ENCODE measurements at regions not wholly inside any gene's neighbourhood (a gene's known extent, or its start where the extent isn't known, plus 50 kb on each side); places are given as distances from the start of the nearest gene placed in this dataset.

GRCh38 chr3:14298442-14298841 is 104.0 kb upstream of the SLC6A6 start:
- no peak overlapping the region for H3K27ac ChIP-seq (ENCODE audit: low read depth, low read length)

GRCh38 chr3:14298991-14299555 is 103.3 kb upstream of the SLC6A6 start:
- no peaks in the 10 kb centered on the region for H3K9me3 ChIP-seq (ENCODE audit: control insufficient read depth in 5 of 5, low read length in 5 of 5)
- H3K9ac ChIP-seq (ENCODE audit: low read length in 5 of 5), result no peak overlapping the region
- peaks cover 0 to 20% (median 1%) of the 10 kb centered on the region in 5 donors for H3K4me1 ChIP-seq (ENCODE audit: control insufficient read depth in 5 of 5, insufficient read depth in 5 of 5, low read length in 5 of 5)
- H3K27ac ChIP-seq (ENCODE audit: low read depth, low read length), result no peak overlapping the region
- peaks cover 0 to 18% (median 3%) of the 10 kb centered on the region in 5 donors for H3K27me3 ChIP-seq (ENCODE audit: control insufficient read depth in 5 of 5, insufficient read depth in 4 of 5, low read length in 5 of 5)
- H3K36me3 ChIP-seq (ENCODE audit: control insufficient read depth in 5 of 5, insufficient read depth in 5 of 5, low read length in 5 of 5), result no peaks in the 10 kb centered on the region
- H3K4me3 ChIP-seq (ENCODE audit: low read depth in 1 of 5, low read length in 5 of 5), result no peak overlapping the region

More at GRCh38 chr3:14298442-14298841, 104.0 kb upstream of the SLC6A6 start:
- Histone ChIP-seq H3K36me3 (ENCODE audit: control insufficient read depth in 5 of 5, insufficient read depth in 5 of 5, low read length in 5 of 5) (no peaks in the 10 kb centered on the region), H3K27me3 (ENCODE audit: control insufficient read depth in 5 of 5, insufficient read depth in 4 of 5, low read length in 5 of 5) (peaks cover 0 to 17% (median 0%) of the 10 kb centered on the region in 5 donors), H3K4me1 (ENCODE audit: control insufficient read depth in 5 of 5, insufficient read depth in 5 of 5, low read length in 5 of 5) (peaks cover 0 to 20% (median 1%) of the 10 kb centered on the region in 5 donors), H3K4me3 (ENCODE audit: low read depth in 1 of 5, low read length in 5 of 5) (no peak overlapping the region), H3K9ac (ENCODE audit: low read length in 5 of 5) (no peak overlapping the region), H3K9me3 (ENCODE audit: control insufficient read depth in 5 of 5, low read length in 5 of 5) (no peaks in the 10 kb centered on the region)

- Histone ChIP-seq H3K4me3 (ENCODE audit: low read depth in 1 of 5, low read length in 5 of 5) (no peak overlapping the region), H3K9me3 (ENCODE audit: control insufficient read depth in 5 of 5, low read length in 5 of 5) (no peaks in the 10 kb centered on the region), H3K4me1 (ENCODE audit: control insufficient read depth in 5 of 5, insufficient read depth in 5 of 5, low read length in 5 of 5) (peaks cover 0 to 23% (median 1%) of the 10 kb centered on the region in 5 donors), H3K27me3 (ENCODE audit: control insufficient read depth in 5 of 5, insufficient read depth in 4 of 5, low read length in 5 of 5) (peaks cover 0 to 18% (median 9%) of the 10 kb centered on the region in 5 donors), H3K9ac (ENCODE audit: low read length in 5 of 5) (no peak overlapping the region), H3K27ac (ENCODE audit: low read depth, low read length) (no peak overlapping the region), H3K36me3 (ENCODE audit: control insufficient read depth in 5 of 5, insufficient read depth in 5 of 5, low read length in 5 of 5) (no peaks in the 10 kb centered on the region)
Measured at GRCh38 chr3:14299767-14300166, 102.6 kb upstream of the SLC6A6 start.

GRCh38 chr3:14300721-14301399 is 101.5 kb upstream of the SLC6A6 start:
- H3K4me1 ChIP-seq (ENCODE audit: control insufficient read depth in 5 of 5, insufficient read depth in 5 of 5, low read length in 5 of 5), result peaks cover 0 to 29% (median 1%) of the 10 kb centered on the region in 5 donors
- no peak overlapping the region for H3K9ac ChIP-seq (ENCODE audit: low read length in 5 of 5)
- no peaks in the 10 kb centered on the region for H3K9me3 ChIP-seq (ENCODE audit: control insufficient read depth in 5 of 5, low read length in 5 of 5)
- H3K27ac ChIP-seq (ENCODE audit: low read depth, low read length), result no peak overlapping the region
- no peak overlapping the region for H3K4me3 ChIP-seq (ENCODE audit: low read depth in 1 of 5, low read length in 5 of 5)
- no peaks in the 10 kb centered on the region for H3K36me3 ChIP-seq (ENCODE audit: control insufficient read depth in 5 of 5, insufficient read depth in 5 of 5, low read length in 5 of 5)
- H3K27me3 ChIP-seq (ENCODE audit: control insufficient read depth in 5 of 5, insufficient read depth in 4 of 5, low read length in 5 of 5), result peaks cover 0 to 18% (median 15%) of the 10 kb centered on the region in 5 donors

GRCh38 chr3:14301558-14301957 is 100.8 kb upstream of the SLC6A6 start:
- no peak overlapping the region for H3K4me3 ChIP-seq (ENCODE audit: low read depth in 1 of 5, low read length in 5 of 5)
- no peak overlapping the region for H3K9ac ChIP-seq (ENCODE audit: low read length in 5 of 5)
- H3K27ac ChIP-seq (ENCODE audit: low read depth, low read length), result no peak overlapping the region
- no peaks in the 10 kb centered on the region for H3K9me3 ChIP-seq (ENCODE audit: control insufficient read depth in 5 of 5, low read length in 5 of 5)
- H3K27me3 ChIP-seq (ENCODE audit: control insufficient read depth in 5 of 5, insufficient read depth in 4 of 5, low read length in 5 of 5), result peaks cover 0 to 18% (median 16%) of the 10 kb centered on the region in 5 donors
- H3K36me3 ChIP-seq (ENCODE audit: control insufficient read depth in 5 of 5, insufficient read depth in 5 of 5, low read length in 5 of 5), result no peaks in the 10 kb centered on the region
- peaks cover 0 to 29% (median 1%) of the 10 kb centered on the region in 5 donors for H3K4me1 ChIP-seq (ENCODE audit: control insufficient read depth in 5 of 5, insufficient read depth in 5 of 5, low read length in 5 of 5)

- Histone ChIP-seq H3K27me3 (ENCODE audit: control insufficient read depth in 5 of 5, insufficient read depth in 4 of 5, low read length in 5 of 5) (peaks cover 0 to 24% (median 12%) of the 10 kb centered on the region in 5 donors), H3K36me3 (ENCODE audit: control insufficient read depth in 5 of 5, insufficient read depth in 5 of 5, low read length in 5 of 5) (no peaks in the 10 kb centered on the region), H3K9me3 (ENCODE audit: control insufficient read depth in 5 of 5, low read length in 5 of 5) (no peaks in the 10 kb centered on the region), H3K27ac (ENCODE audit: low read depth, low read length) (no peak overlapping the region), H3K4me1 (ENCODE audit: control insufficient read depth in 5 of 5, insufficient read depth in 5 of 5, low read length in 5 of 5) (peaks cover 0 to 26% (median 1%) of the 10 kb centered on the region in 5 donors), H3K9ac (ENCODE audit: low read length in 5 of 5) (no peak overlapping the region), H3K4me3 (ENCODE audit: low read depth in 1 of 5, low read length in 5 of 5) (no peak overlapping the region)
Measured at GRCh38 chr3:14303336-14304100, 98.9 kb upstream of the SLC6A6 start.

- H3K4me1 ChIP-seq (ENCODE audit: control insufficient read depth in 5 of 5, insufficient read depth in 5 of 5, low read length in 5 of 5), result peaks cover 0 to 26% (median 1%) of the 10 kb centered on the region in 5 donors
- no peak overlapping the region for H3K9ac ChIP-seq (ENCODE audit: low read length in 5 of 5)
- H3K27ac ChIP-seq (ENCODE audit: low read depth, low read length), result no peak overlapping the region
- H3K9me3 ChIP-seq (ENCODE audit: control insufficient read depth in 5 of 5, low read length in 5 of 5), result peaks cover 0 to 2% (median 0%) of the 10 kb centered on the region in 5 donors
- no peak overlapping the region for H3K4me3 ChIP-seq (ENCODE audit: low read depth in 1 of 5, low read length in 5 of 5)
- no peaks in the 10 kb centered on the region for H3K36me3 ChIP-seq (ENCODE audit: control insufficient read depth in 5 of 5, insufficient read depth in 5 of 5, low read length in 5 of 5)
- peaks cover 0 to 24% (median 15%) of the 10 kb centered on the region in 5 donors for H3K27me3 ChIP-seq (ENCODE audit: control insufficient read depth in 5 of 5, insufficient read depth in 4 of 5, low read length in 5 of 5)
Measured at GRCh38 chr3:14304101-14305045, 98.0 kb upstream of the SLC6A6 start.

GRCh38 chr3:14305324-14305723 is 97.1 kb upstream of the SLC6A6 start:
- Histone ChIP-seq H3K4me3 (ENCODE audit: low read depth in 1 of 5, low read length in 5 of 5) (no peak overlapping the region), H3K4me1 (ENCODE audit: control insufficient read depth in 5 of 5, insufficient read depth in 5 of 5, low read length in 5 of 5) (peaks cover 0 to 26% (median 1%) of the 10 kb centered on the region in 5 donors), H3K9me3 (ENCODE audit: control insufficient read depth in 5 of 5, low read length in 5 of 5) (peaks cover 0 to 3% (median 0%) of the 10 kb centered on the region in 5 donors), H3K36me3 (ENCODE audit: control insufficient read depth in 5 of 5, insufficient read depth in 5 of 5, low read length in 5 of 5) (no peaks in the 10 kb centered on the region), H3K9ac (ENCODE audit: low read length in 5 of 5) (no peak overlapping the region), H3K27me3 (ENCODE audit: control insufficient read depth in 5 of 5, insufficient read depth in 4 of 5, low read length in 5 of 5) (peaks cover 0 to 24% (median 15%) of the 10 kb centered on the region in 5 donors), H3K27ac (ENCODE audit: low read depth, low read length) (no peak overlapping the region)

GRCh38 chr3:14306142-14306541 is 96.3 kb upstream of the SLC6A6 start:
- peaks cover 0 to 24% (median 10%) of the 10 kb centered on the region in 5 donors for H3K27me3 ChIP-seq (ENCODE audit: control insufficient read depth in 5 of 5, insufficient read depth in 4 of 5, low read length in 5 of 5)
- H3K9ac ChIP-seq (ENCODE audit: low read length in 5 of 5), result no peak overlapping the region
- H3K36me3 ChIP-seq (ENCODE audit: control insufficient read depth in 5 of 5, insufficient read depth in 5 of 5, low read length in 5 of 5), result no peaks in the 10 kb centered on the region
- no peak overlapping the region for H3K4me3 ChIP-seq (ENCODE audit: low read depth in 1 of 5, low read length in 5 of 5)
- peaks cover 0 to 3% (median 0%) of the 10 kb centered on the region in 5 donors for H3K9me3 ChIP-seq (ENCODE audit: control insufficient read depth in 5 of 5, low read length in 5 of 5)
- H3K4me1 ChIP-seq (ENCODE audit: control insufficient read depth in 5 of 5, insufficient read depth in 5 of 5, low read length in 5 of 5), result peaks cover 0 to 19% (median 1%) of the 10 kb centered on the region in 5 donors
- no peak overlapping the region for H3K27ac ChIP-seq (ENCODE audit: low read depth, low read length)
